ENCODE measurements at regions not wholly inside any gene's neighbourhood (a gene's known extent, or its start where the extent isn't known, plus 50 kb on each side); places are given as distances from the start of the nearest gene placed in this dataset.

- DNase-seq (ENCODE audit: low read depth in 1 of 2, low spot score in 1 of 2): no peak
- H3K27me3 ChIP-seq (ENCODE audit: insufficient read depth, poor library complexity, severe bottlenecking): no peaks in the 10 kb centered on the region
- H3K4me3 ChIP-seq (replicated peaks; ENCODE audit: insufficient read depth, low read length): no peak overlapping the region
- TF ChIP-seq REST (IDR thresholded peaks at IDR 0.05; ENCODE audit: insufficient replicate concordance, low read depth) (no peak), CTCF (IDR thresholded peaks at IDR 0.05; ENCODE audit: insufficient read depth, low read length) (no peak), SPI1 (IDR thresholded peaks at IDR 0.05; ENCODE audit: borderline replicate concordance, low read depth) (no peak), GABPA (IDR thresholded peaks at IDR 0.05; ENCODE audit: low read depth) (no peak), POLR2AphosphoS5 (IDR thresholded peaks at IDR 0.05; ENCODE audit: low read depth) (no peak)
- H3K27ac ChIP-seq (replicated peaks): no peak overlapping the region
Measured at GRCh38 chr7:115593111-115593510, 437.5 kb downstream of the TFEC start.

GRCh38 chr7:115585015-115585718, 445.4 kb downstream of the TFEC start:
- TF ChIP-seq CTCF (IDR thresholded peaks at IDR 0.05; ENCODE audit: insufficient read depth, low read length) (no peak), GABPA (IDR thresholded peaks at IDR 0.05; ENCODE audit: low read depth) (no peak), SPI1 (IDR thresholded peaks at IDR 0.05; ENCODE audit: borderline replicate concordance, low read depth) (no peak), POLR2AphosphoS5 (IDR thresholded peaks at IDR 0.05; ENCODE audit: low read depth) (no peak), REST (IDR thresholded peaks at IDR 0.05; ENCODE audit: insufficient replicate concordance, low read depth) (no peak)
- Histone ChIP-seq H3K27me3 (ENCODE audit: insufficient read depth, poor library complexity, severe bottlenecking) (no peaks in the 10 kb centered on the region), H3K4me3 (replicated peaks; ENCODE audit: insufficient read depth, low read length) (no peak overlapping the region), H3K27ac (replicated peaks) (no peak overlapping the region)
- DNase-seq (ENCODE audit: low read depth in 1 of 2, low spot score in 1 of 2): no peak

- Histone ChIP-seq H3K27me3 (ENCODE audit: insufficient read depth, poor library complexity, severe bottlenecking) (no peaks in the 10 kb centered on the region), H3K27ac (replicated peaks) (no peak overlapping the region), H3K4me3 (replicated peaks; ENCODE audit: insufficient read depth, low read length) (no peak overlapping the region)
- TF ChIP-seq GABPA (IDR thresholded peaks at IDR 0.05; ENCODE audit: low read depth) (no peak), REST (IDR thresholded peaks at IDR 0.05; ENCODE audit: insufficient replicate concordance, low read depth) (no peak), POLR2AphosphoS5 (IDR thresholded peaks at IDR 0.05; ENCODE audit: low read depth) (no peak), SPI1 (IDR thresholded peaks at IDR 0.05; ENCODE audit: borderline replicate concordance, low read depth) (no peak), CTCF (IDR thresholded peaks at IDR 0.05; ENCODE audit: insufficient read depth, low read length) (no peak)
- DNase-seq (ENCODE audit: low read depth in 1 of 2, low spot score in 1 of 2): no peak
Measured at GRCh38 chr7:115582956-115583355, 447.6 kb downstream of the TFEC start.

All from HL-60 (cell line).